ENCODE measurements at regions not wholly inside any gene's neighbourhood (a gene's known extent, or its start where the extent isn't known, plus 50 kb on each side); places are given as distances from the start of the nearest gene placed in this dataset.
A peak's percentile ranks its signal among the peaks of the same experiment; 100 is the strongest.

DNA sequence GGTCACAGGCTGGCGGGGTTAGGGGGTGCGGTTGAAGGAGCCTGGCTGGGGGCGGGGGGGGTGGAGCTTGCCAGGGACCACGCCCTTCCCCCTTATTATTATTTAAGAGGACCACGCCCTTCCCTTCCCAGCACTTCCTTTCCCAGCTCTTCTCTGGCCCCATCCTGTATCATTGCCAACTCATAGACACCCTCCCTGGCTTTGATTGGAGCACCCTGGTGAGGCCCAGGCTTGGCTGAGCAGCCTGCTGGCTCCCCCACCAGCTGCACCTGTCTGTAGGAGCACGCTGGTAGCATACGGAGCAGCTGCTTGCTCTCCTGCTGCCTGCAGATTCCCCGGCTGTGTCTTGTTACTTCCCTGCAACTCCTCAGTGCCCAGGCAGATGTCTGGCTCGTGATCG, 62.5 kb upstream of the PDX1 start:
- TF ChIP-seq, protein P1, sequence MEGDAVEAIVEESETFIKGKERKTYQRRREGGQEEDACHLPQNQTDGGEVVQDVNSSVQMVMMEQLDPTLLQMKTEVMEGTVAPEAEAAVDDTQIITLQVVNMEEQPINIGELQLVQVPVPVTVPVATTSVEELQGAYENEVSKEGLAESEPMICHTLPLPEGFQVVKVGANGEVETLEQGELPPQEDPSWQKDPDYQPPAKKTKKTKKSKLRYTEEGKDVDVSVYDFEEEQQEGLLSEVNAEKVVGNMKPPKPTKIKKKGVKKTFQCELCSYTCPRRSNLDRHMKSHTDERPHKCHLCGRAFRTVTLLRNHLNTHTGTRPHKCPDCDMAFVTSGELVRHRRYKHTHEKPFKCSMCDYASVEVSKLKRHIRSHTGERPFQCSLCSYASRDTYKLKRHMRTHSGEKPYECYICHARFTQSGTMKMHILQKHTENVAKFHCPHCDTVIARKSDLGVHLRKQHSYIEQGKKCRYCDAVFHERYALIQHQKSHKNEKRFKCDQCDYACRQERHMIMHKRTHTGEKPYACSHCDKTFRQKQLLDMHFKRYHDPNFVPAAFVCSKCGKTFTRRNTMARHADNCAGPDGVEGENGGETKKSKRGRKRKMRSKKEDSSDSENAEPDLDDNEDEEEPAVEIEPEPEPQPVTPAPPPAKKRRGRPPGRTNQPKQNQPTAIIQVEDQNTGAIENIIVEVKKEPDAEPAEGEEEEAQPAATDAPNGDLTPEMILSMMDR (IDR thresholded peaks at IDR 0.05; ENCODE audit: low read depth, low read length) = no peak
- no peak overlapping the region for H3K4me3 ChIP-seq (ENCODE audit: low read depth, low read length)

DNA sequence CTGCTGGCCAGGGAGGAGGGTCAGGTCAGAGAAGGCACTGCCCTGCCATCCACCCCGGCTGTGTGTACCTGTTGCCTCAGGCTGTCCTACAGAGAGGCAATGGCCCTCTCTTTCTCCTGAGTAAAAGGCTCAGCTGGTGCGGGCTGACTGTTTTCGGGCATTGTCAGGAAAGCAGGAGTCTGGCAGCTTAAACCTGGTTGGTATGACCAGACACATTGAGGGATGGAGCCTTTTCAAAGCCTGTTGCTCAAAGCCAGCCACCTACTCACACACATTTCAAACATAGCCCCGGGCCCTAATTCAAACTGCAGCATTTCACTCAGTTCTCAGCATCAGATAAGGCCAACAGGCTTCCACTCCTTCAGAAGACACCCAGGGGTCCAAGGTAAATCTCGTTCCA, 61.8 kb upstream of the PDX1 start:
- no peak overlapping the region for H3K4me3 ChIP-seq (ENCODE audit: low read depth, low read length)
- TF ChIP-seq, protein P1 (IDR thresholded peaks at IDR 0.05; ENCODE audit: low read depth, low read length) = no peak

DNA sequence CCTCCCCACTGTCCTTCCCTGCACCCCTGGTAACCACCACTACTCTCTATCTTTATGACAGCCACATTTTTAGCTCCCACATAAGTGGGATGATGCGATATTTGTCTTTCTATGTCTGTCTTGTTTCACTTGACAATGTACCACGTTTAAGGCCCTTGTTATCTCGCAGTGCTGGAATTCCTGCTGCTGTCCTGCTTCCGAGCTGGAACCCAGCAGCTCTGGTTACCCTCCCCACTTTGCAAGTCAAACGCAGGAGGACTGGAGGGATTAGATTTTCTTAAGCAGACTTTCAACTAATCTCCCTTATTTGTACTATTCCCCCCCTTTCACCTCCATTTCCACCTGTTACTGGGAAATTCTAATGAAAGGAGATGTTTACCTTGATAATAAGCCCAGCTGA, 59.1 kb upstream of the PDX1 start:
- TF ChIP-seq, protein P1 (IDR thresholded peaks at IDR 0.05; ENCODE audit: low read depth, low read length) = no peak

DNA sequence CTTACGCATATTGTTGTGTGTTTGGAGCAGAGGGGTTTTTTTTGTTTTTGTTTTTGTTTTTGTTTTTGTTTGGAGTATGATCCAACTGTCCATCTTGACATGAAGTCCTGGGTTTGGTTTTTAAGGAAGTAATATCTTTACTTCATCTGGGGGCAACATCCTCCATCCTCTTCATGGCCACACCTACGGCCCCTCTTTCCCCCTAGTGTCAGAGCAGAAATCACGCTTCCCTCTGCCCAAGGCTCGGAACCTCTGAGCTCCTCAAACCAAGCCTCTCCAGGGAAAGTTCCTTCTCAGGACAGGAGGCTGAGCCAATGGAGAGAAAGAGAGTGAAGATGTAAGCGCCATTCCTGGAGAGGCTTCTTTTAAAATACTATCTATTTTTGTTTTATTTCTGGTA, 58.6 kb upstream of the PDX1 start:
- no peak overlapping the region for H3K4me3 ChIP-seq (ENCODE audit: low read depth, low read length)
- TF ChIP-seq, protein P1 (IDR thresholded peaks at IDR 0.05; ENCODE audit: low read depth, low read length) = no peak

More for the DNA sequence above, 59.1 kb upstream of the PDX1 start:
- no peak overlapping the region for H3K4me3 ChIP-seq (ENCODE audit: low read depth, low read length)

DNA sequence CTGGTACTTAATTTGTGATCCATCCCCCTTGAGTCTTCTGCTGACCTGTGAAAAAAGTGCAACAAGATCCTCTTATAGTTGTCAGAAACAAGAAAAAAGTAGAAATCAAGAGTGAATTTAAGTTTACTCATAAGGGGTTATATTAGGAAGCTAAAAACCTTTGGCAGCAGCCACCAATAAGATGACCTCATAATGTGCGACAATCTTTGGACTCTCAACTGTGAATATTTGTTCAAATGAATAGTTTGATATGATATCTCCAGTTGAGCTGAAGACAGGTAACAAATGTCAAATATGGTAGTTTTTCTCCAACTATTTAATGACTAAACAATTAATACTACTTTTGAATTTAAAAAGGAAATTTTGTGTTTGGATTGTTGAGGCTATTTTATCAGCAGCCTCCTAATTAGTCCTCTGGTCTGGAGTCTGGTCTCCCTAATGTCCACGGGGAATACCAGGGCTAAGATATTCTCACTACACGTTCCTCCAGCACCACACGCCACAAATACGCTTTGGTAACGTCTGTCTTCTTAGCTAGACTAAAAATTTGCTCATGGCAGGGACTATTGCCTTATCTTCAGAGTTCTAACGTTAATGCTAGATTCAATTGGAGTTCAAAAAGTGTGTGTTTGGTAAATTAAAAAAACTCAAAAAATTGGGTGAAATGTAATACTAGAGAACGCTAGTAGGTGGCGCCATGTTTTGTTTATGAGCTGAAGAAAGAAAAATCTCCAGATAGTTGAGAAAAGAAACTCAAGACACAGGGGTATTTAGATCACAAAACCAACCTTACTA, 51.0 kb upstream of the PDX1 start:
- no peak overlapping the region for H3K4me3 ChIP-seq (ENCODE audit: low read depth, low read length)
- TF ChIP-seq, protein P1 (IDR thresholded peaks at IDR 0.05; ENCODE audit: low read depth, low read length) = peak; percentile 25; the same call in 1 of the 2 replicates

DNA sequence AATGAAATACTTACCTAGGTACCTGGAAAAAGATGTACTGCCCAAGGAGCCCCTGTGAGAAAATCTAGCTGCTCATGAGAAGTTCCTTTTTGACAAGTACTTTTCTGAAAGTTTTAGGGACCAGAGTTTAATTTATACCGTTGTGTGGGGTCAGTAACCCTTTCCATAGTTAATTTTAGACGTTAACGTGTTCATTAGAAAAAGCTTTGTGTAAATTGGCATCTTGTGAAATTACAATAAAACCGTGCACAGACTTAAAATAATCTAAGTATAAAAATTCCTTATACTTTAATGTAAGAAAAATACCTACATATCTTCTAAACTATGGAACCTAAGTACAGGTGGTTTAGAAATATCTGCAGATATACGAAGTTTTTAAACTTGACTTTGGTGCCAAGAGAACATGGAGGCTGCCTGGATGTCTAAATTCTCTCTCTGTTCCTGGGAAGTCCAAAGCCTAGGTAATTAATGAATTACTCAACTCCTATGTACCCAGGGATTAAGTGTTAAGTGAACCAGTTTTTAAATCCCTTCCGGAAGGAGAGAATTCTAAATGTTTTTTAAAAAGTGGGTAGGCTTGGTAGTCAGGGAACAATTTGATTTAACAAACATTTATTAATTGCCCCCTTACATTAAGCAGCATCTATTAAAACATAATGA, 50.2 kb upstream of the PDX1 start:
- no peak overlapping the region for H3K4me3 ChIP-seq (ENCODE audit: low read depth, low read length)

More for the DNA sequence above, 50.2 kb upstream of the PDX1 start:
- TF ChIP-seq, protein P1 (IDR thresholded peaks at IDR 0.05; ENCODE audit: low read depth, low read length) = no peak

All from WI38 (cell line).